ENCODE measurements at regions not wholly inside any gene's neighbourhood (a gene's known extent, or its start where the extent isn't known, plus 50 kb on each side); places are given as distances from the start of the nearest gene placed in this dataset.

DNA sequence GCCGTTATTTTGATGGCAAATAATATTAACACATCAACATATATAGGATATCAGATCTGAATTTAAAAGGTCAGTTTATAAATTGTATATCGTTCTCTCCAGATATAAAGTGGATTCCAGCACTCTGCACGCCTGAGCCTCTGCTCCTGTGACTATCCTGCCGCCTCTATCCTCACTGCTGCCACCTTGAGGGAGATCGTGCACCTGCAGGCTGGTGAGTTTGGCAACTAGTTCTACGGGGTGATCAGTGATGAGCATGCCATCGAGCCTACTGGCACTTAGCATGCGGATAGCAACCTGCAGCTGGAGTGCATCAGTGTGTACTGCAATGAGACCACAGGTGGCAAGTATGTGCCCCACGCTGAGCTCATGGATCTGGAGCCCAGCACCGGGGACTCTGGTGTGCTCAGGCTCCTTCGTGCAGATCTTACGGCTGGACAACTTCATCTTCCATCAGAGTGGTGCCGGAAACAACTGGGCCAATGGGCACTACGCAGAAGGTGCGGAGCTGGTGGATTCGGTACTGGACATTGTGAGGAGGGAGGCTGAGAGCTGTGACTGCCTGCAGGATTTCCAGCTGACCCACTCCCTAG, 84.9 kb downstream of the FBXO5 start:
- TF ChIP-seq CTCF (IDR thresholded peaks at IDR 0.05; ENCODE audit: low read depth, low read length), result peak; percentile 98
- H3K4me3 ChIP-seq (replicated peaks in 1 of 2; ENCODE audit: low read depth in 2 of 2, low read length in 2 of 2), result no peak overlapping the region
- DNase-seq (ENCODE audit: low read depth in 2 of 2), result peak; percentile 61 to 69

- no peak for TF ChIP-seq CTCF (IDR thresholded peaks at IDR 0.05; ENCODE audit: low read depth, low read length)
- no peak for DNase-seq (ENCODE audit: low read depth in 2 of 2)
- no peak overlapping the region for H3K4me3 ChIP-seq (replicated peaks in 1 of 2; ENCODE audit: low read depth in 2 of 2, low read length in 2 of 2)
These were observed 78.2 kb downstream of the FBXO5 start for GRCh38 chr6:152904678-152905077.

DNA sequence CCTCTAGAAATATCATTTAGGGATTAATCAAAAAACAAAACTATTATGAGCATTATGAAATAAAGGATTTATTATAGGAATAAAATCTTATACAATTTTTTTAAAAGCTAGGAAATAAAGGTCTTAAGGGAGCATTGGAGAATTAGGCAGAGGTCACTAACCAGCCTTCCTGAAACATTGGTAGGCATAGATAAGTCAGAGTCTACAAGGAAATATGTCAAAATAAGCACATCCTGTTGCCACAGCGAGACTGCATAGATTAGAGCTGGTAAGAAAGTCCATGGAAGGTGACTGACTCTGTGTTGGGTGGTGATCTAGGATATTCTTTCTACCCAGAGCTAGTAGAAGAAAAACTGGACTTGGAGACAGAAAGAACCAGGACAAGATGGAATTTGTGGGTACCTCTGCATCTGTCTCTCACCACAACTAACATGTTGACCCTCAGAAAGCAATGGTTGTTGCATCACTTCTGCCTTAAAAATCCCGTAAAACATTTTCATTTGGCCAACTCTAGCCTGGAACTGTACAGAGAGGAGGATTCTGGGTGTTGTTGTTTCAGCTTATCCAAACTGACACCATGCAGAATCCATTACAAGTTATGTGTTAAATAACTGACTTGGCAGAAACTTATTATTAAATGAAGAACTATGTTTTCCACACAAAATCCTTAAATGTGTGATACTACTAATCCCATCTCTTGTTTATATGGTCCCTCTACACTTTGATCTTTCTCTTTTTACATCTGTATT, 77.1 kb downstream of the FBXO5 start:
- DNase-seq (ENCODE audit: low read depth in 2 of 2), result no peak
- no peak overlapping the region for H3K4me3 ChIP-seq (replicated peaks in 1 of 2; ENCODE audit: low read depth in 2 of 2, low read length in 2 of 2)
- no peak for TF ChIP-seq CTCF (IDR thresholded peaks at IDR 0.05; ENCODE audit: low read depth, low read length)

DNA sequence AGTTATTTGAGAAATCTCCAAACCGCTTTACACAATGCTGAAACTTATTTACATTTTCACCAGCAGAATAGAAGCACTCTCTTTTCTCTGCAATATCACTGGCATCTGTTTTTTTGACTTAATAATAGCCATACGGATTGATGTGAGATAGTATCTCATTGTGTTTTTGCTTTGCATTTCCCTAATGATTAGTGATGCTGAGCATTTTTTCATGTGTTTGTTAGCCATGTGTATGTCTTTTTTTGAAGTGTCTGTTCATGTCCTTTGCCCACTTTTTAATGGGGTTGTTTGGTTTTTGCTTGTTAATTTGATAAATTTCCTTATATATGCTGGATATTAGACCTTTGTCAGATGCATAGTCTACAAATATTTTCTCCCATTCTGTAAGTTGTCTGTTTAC, 73.6 kb downstream of the FBXO5 start:
- H3K4me3 ChIP-seq (replicated peaks in 1 of 2; ENCODE audit: low read depth in 2 of 2, low read length in 2 of 2), result no peak overlapping the region
- no peak for DNase-seq (ENCODE audit: low read depth in 2 of 2)
- TF ChIP-seq CTCF (IDR thresholded peaks at IDR 0.05; ENCODE audit: low read depth, low read length), result no peak

GRCh38 chr6:152916035-152916434, 66.8 kb downstream of the FBXO5 start:
- H3K4me3 ChIP-seq (replicated peaks in 1 of 2; ENCODE audit: low read depth in 2 of 2, low read length in 2 of 2), result no peak overlapping the region
- no peak for DNase-seq (ENCODE audit: low read depth in 2 of 2)
- TF ChIP-seq CTCF (IDR thresholded peaks at IDR 0.05; ENCODE audit: low read depth, low read length), result no peak

DNA sequence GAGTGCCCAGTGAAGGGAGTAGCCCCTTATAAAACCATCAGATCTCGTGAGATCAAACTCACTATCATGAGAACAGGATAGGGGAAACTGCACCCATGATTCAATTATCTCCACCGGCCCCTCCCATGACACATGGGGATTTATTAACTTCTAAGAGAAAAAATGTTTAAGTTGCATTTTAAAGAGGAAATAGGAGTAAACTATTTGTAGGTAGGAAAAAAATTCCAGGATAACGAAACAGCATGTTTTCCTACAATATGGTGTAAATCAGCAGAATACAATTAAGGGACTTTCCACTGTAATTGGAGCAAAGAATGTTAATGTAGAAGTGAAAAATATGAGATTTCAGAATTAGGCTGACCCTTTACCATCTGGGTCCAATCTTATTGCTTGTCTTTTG, 63.9 kb downstream of the FBXO5 start:
- no peak overlapping the region for H3K4me3 ChIP-seq (replicated peaks in 1 of 2; ENCODE audit: low read depth in 2 of 2, low read length in 2 of 2)
- TF ChIP-seq CTCF (IDR thresholded peaks at IDR 0.05; ENCODE audit: low read depth, low read length), result no peak
- no peak for DNase-seq (ENCODE audit: low read depth in 2 of 2)

Data from cardiac fibroblast (primary cell).